Testis (tissue), 2 donors: ENCODE measurements at regions not wholly inside any gene's neighbourhood (a gene's known extent, or its start where the extent isn't known, plus 50 kb on each side); places are given as distances from the start of the nearest gene placed in this dataset.

Source experiments
- POLR2A ChIP-seq: fragments of 450-650 bp; IDR thresholded peaks from one replicate; pipeline ENCODE4 v1.6.1; 2017; ENCODE audit warnings: antibody characterized with exemption, mild to moderate bottlenecking, moderate library complexity
- TF ChIP-seq, protein P1 (sequence below), 3 experiments: fragments of 450-650 bp in 2 of 3; fragments of 200-600 bp in 1 of 3; sonication (generic) in 1 of 3; IDR thresholded peaks; one replicate each; pipeline ENCODE4 v1.5.1; 2016 to 2019; ENCODE audit warnings: antibody characterized with exemption in 3 of 3, mild to moderate bottlenecking in 2 of 3, moderate library complexity in 1 of 3

DNA sequence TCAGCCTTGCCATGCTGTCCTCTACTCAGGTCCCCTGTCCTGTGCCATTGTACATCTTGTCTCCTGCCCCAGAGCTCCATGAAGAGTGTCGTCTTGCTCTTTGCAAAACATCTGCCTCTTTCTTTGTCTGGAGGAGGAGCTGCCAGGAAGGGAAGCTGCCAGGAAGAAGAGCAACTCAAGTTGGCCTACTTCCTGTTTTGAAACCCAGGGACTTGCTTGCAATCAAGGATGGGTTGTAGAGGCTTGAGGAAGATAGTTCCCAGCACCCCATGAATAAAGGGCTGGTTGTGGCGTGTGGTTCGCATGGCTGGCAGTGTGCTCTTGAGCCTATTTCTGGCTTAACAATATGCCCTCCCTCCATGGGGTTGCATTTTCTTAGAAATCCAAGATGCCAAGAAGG, 53.0 kb upstream of the CPEB4 start:
- TF ChIP-seq, protein P1, sequence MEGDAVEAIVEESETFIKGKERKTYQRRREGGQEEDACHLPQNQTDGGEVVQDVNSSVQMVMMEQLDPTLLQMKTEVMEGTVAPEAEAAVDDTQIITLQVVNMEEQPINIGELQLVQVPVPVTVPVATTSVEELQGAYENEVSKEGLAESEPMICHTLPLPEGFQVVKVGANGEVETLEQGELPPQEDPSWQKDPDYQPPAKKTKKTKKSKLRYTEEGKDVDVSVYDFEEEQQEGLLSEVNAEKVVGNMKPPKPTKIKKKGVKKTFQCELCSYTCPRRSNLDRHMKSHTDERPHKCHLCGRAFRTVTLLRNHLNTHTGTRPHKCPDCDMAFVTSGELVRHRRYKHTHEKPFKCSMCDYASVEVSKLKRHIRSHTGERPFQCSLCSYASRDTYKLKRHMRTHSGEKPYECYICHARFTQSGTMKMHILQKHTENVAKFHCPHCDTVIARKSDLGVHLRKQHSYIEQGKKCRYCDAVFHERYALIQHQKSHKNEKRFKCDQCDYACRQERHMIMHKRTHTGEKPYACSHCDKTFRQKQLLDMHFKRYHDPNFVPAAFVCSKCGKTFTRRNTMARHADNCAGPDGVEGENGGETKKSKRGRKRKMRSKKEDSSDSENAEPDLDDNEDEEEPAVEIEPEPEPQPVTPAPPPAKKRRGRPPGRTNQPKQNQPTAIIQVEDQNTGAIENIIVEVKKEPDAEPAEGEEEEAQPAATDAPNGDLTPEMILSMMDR (IDR thresholded peaks at IDR 0.05), result no peak
- TF ChIP-seq POLR2A, result no peak
